ENCODE measurements at regions not wholly inside any gene's neighbourhood (a gene's known extent, or its start where the extent isn't known, plus 50 kb on each side); places are given as distances from the start of the nearest gene placed in this dataset.
"Not testable (repeated sequence)": the region's sequence is repeated elsewhere in the genome, so short reads cannot be mapped to it uniquely, and the experiment has no call there.

DNA sequence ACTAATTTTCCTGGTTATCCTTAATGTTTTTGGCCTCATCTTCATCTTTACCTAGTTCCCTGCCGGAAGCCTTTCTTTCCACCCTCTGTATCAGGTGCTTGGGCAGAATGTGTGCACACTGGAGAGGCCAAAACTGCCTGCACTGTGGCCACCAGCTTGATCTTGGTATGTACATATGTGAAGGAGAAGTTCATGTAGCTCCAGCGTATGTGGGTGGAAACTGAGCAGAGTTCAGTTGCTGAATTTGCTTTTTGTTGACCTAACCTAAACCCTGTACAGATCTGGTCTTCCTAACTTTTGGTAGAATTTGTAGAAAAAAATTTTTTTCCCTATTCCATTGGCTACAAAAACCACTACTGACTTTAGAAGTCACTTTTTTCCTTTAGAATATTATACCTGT is 65.9 kb upstream of the IGSF10 start:
- WGBS, 2 donors = 94 to 96% methylated on average over 2 of the region's 2 CpGs
- H3K27me3 ChIP-seq = no peaks in the 10 kb centered on the region
- no peaks in the 10 kb centered on the region for H3K36me3 ChIP-seq
- H3K9me3 ChIP-seq = no peaks in the 10 kb centered on the region
- TF ChIP-seq POLR2A (IDR thresholded peaks at IDR 0.05) (no peak), CTCF (IDR thresholded peaks at IDR 0.05) (no peak)
- no peak overlapping the region for H3K27ac ChIP-seq
- no peak overlapping the region for H3K4me3 ChIP-seq
- no peaks in the 10 kb centered on the region for H3K4me1 ChIP-seq
- intact Hi-C loops (cut with DNase I) = no loop called here
- DNase-seq = no peak

DNA sequence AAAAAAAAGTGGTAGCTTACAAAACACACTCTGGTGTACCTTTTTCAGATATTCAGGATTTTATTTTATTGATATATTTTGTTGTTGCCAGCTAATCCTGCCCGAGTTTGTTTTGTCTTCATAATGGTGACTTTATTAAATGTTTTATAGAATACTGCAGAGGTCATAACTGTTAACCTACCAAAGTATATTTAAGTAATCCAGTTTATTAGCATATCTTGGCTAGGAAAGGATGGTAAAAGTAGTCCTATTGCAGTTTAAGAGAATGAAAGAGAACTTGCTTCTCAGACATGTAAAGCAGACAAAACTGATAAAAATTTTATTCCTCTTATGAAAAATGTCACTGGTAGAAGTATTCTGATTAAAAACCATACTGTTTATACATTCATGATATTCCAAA is 59.2 kb upstream of the IGSF10 start:
- H3K4me1 ChIP-seq = no peaks in the 10 kb centered on the region
- no peaks in the 10 kb centered on the region for H3K36me3 ChIP-seq
- H3K27me3 ChIP-seq = no peaks in the 10 kb centered on the region
- H3K4me3 ChIP-seq = no peak overlapping the region
- intact Hi-C loops (cut with DNase I) = no loop called here
- no peak for DNase-seq
- H3K9me3 ChIP-seq = no peaks in the 10 kb centered on the region
- H3K27ac ChIP-seq = no peak overlapping the region
- no peak for TF ChIP-seq CTCF (IDR thresholded peaks at IDR 0.05)
- no peak for TF ChIP-seq POLR2A (IDR thresholded peaks at IDR 0.05)
- 72 to 79% methylated on average over 1 of the region's 1 CpG for WGBS, 2 donors

DNA sequence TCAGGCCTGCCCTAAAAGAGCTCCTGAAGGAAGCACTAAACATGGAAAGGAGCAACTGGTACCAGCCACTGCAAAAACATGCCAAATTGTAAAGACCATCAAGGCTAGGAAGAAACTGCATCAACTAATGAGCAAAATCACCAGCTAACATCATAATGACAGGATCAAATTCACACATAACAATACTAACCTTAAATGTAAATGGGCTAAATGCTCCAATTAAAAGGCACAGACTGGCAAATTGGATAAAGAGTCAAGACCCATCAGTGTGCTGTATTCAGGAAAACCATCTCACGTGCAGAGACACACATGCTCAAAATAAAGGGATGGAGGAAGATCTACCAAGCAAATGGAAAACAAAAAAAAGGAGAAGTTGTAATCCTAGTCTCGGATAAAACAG is 50.6 kb upstream of the IGSF10 start:
- H3K9me3 ChIP-seq; H3K27me3 ChIP-seq; intact Hi-C loops (cut with DNase I); H3K36me3 ChIP-seq; H3K4me3 ChIP-seq; DNase-seq; H3K4me1 ChIP-seq; H3K27ac ChIP-seq: not testable (repeated sequence)
- WGBS, 2 donors = 72 to 79% methylated on average over 2 of the region's 2 CpGs

Small RNAs in the stretch of these regions (small RNA-seq; reads per million reads assigned to genes)
- gene MIR5186 = 0 reads per million in 4 donors
